CD4-positive, alpha-beta T cell (primary cell): ENCODE measurements at regions not wholly inside any gene's neighbourhood (a gene's known extent, or its start where the extent isn't known, plus 50 kb on each side); places are given as distances from the start of the nearest gene placed in this dataset.

Source experiments
- ATAC-seq: fragments of 200-7000 bp; cut with Tn5 transposase; one replicate; pipeline ENCODE4 v1.10.0; 2022; ENCODE audit warnings: mild to moderate bottlenecking; ENCODE audit not compliant: poor library complexity
- CTCF ChIA-PET: fragments of 350-600 bp; sonication (Branson Sonifier 250); formaldehyde crosslinking; loops from one replicate; lab custom pipeline; 2021; ENCODE audit warnings: antibody characterized with exemption, inconsistent platforms; lab: Charles Lee
- POLR2A ChIA-PET: fragments of 350-600 bp; sonication (Branson Sonifier 250); formaldehyde crosslinking; loops from one replicate; lab custom pipeline; 2021; ENCODE audit warnings: antibody characterized with exemption, inconsistent platforms; lab: Charles Lee
- DNase-seq, 14 experiments: peaks; one replicate each; pipeline ENCODE4 v3.0.0-alpha.2; 2013 to 2020; ENCODE audit warnings: mixed read lengths in 2 of 14
- H3K27ac ChIP-seq, 2 donors: one replicate each; pipeline versions ENCODE4 v1.5.1 to v1.7.0; 2013; ENCODE audit warnings: low read length in 2 of 2, low read depth in 1 of 2, mild to moderate bottlenecking in 1 of 2
- H3K27me3 ChIP-seq, 2 experiments: 1 replicate in 1 of 2; 2 replicates in 1 of 2; pipeline versions ENCODE4 v1.6.1 to v1.7.0; 2013; ENCODE audit warnings: low read length in 2 of 2, control low read depth in 1 of 2, mild to moderate bottlenecking in 1 of 2, moderate library complexity in 1 of 2; ENCODE audit not compliant: insufficient read depth in 2 of 2, control insufficient read depth in 1 of 2
- H3K36me3 ChIP-seq: one replicate; pipeline ENCODE4 v1.6.1; 2013; ENCODE audit warnings: low read length, control low read depth; ENCODE audit not compliant: insufficient read depth
- H3K4me1 ChIP-seq: one replicate; pipeline ENCODE4 v1.6.1; 2013; ENCODE audit warnings: low read length, control low read depth; ENCODE audit not compliant: insufficient read depth
- H3K4me3 ChIP-seq: one replicate; pipeline ENCODE4 v1.5.1; 2013; ENCODE audit warnings: mild to moderate bottlenecking, low read length, moderate library complexity
- H3K9me3 ChIP-seq, 2 experiments: 1 replicate in 1 of 2; 2 replicates in 1 of 2; pipeline versions ENCODE4 v1.6.1 to v1.7.0; 2013; ENCODE audit warnings: low read length in 2 of 2, mild to moderate bottlenecking in 2 of 2, control low read depth in 1 of 2, moderate library complexity in 1 of 2; ENCODE audit not compliant: control insufficient read depth in 1 of 2, insufficient read depth in 1 of 2
- H3K27ac Mint-ChIP-seq: one replicate; pipeline ENCODE4 v1.8.0; 2020; ENCODE audit warnings: mixed read lengths
- H3K27me3 Mint-ChIP-seq: one replicate; pipeline ENCODE4 v1.8.0; 2021; ENCODE audit warnings: mixed read lengths
- H3K36me3 Mint-ChIP-seq: one replicate; pipeline ENCODE4 v1.8.0; 2021; ENCODE audit warnings: low read depth, mixed read lengths
- H3K4me1 Mint-ChIP-seq: one replicate; pipeline ENCODE4 v1.8.0; 2021; ENCODE audit warnings: low read depth, mixed read lengths
- H3K4me3 Mint-ChIP-seq: one replicate; pipeline ENCODE4 v1.8.0; 2020; ENCODE audit warnings: mild to moderate bottlenecking, mixed read lengths
- H3K9me3 Mint-ChIP-seq: one replicate; pipeline ENCODE4 v1.8.0; 2020; ENCODE audit warnings: mixed read lengths
- intact Hi-C, 2 experiments: fragments of 100-400 bp; cut with DNase I in 1 of 2; cut with micrococcal nuclease in 1 of 2; formaldehyde crosslinking; loops; one replicate each; pipeline versions ENCODE4 v1.15.1 to v1.9.0; 2023 to 2025; cut with DNase I, micrococcal nuclease
- TF ChIP-seq, protein P1 (sequence below): fragments of 200-600 bp; IDR thresholded peaks from one replicate; pipeline ENCODE4 v1.8.0; 2022; ENCODE audit warnings: antibody characterized with exemption, mild to moderate bottlenecking

GRCh38 chr22:27690599-27690998, 111.0 kb downstream of the MN1 start:
- no peaks in the 10 kb centered on the region for H3K36me3 Mint-ChIP-seq
- Histone ChIP-seq H3K4me1 (no peaks in the 10 kb centered on the region), H3K4me3 (no peak overlapping the region), H3K36me3 (no peaks in the 10 kb centered on the region), H3K9me3 (peaks cover 0 to 24% of the 10 kb centered on the region in 2 experiments), H3K27ac (no peak overlapping the region), H3K27me3 (peaks cover 0 to 5% of the 10 kb centered on the region in 2 experiments)
- no peak for ATAC-seq
- ChIA-PET CTCF (no interaction called here), POLR2A (no interaction called here)
- H3K27ac Mint-ChIP-seq = no peak overlapping the region
- TF ChIP-seq, protein P1, sequence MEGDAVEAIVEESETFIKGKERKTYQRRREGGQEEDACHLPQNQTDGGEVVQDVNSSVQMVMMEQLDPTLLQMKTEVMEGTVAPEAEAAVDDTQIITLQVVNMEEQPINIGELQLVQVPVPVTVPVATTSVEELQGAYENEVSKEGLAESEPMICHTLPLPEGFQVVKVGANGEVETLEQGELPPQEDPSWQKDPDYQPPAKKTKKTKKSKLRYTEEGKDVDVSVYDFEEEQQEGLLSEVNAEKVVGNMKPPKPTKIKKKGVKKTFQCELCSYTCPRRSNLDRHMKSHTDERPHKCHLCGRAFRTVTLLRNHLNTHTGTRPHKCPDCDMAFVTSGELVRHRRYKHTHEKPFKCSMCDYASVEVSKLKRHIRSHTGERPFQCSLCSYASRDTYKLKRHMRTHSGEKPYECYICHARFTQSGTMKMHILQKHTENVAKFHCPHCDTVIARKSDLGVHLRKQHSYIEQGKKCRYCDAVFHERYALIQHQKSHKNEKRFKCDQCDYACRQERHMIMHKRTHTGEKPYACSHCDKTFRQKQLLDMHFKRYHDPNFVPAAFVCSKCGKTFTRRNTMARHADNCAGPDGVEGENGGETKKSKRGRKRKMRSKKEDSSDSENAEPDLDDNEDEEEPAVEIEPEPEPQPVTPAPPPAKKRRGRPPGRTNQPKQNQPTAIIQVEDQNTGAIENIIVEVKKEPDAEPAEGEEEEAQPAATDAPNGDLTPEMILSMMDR = no peak
- peaks cover 3% of the 10 kb centered on the region for H3K9me3 Mint-ChIP-seq
- H3K4me1 Mint-ChIP-seq = no peaks in the 10 kb centered on the region
- peaks cover 20% of the 10 kb centered on the region for H3K27me3 Mint-ChIP-seq
- no peak for DNase-seq
- no peak overlapping the region for H3K4me3 Mint-ChIP-seq
- intact Hi-C loops = no loop called here

- POLR2A ChIA-PET = no interaction called here
- CTCF ChIA-PET = no interaction called here
These were observed 109.3 kb downstream of the MN1 start for GRCh38 chr22:27692243-27692642.

GRCh38 chr22:27695925-27696324, 105.6 kb downstream of the MN1 start:
- DNase-seq (no peak), ATAC-seq (no peak)
- Histone ChIP-seq H3K27me3 (peaks cover 0 to 5% of the 10 kb centered on the region in 2 experiments), H3K4me3 (no peak overlapping the region), H3K9me3 (peaks cover 0 to 30% of the 10 kb centered on the region in 2 experiments), H3K4me1 (no peaks in the 10 kb centered on the region), H3K27ac (no peak overlapping the region), H3K36me3 (no peaks in the 10 kb centered on the region)
- POLR2A ChIA-PET = no interaction called here
- H3K4me3 Mint-ChIP-seq = no peak overlapping the region
- TF ChIP-seq, protein P1 = no peak
- intact Hi-C loops = no loop called here
- CTCF ChIA-PET = no interaction called here
- no peak overlapping the region for H3K27ac Mint-ChIP-seq
- peaks cover 12% of the 10 kb centered on the region for H3K27me3 Mint-ChIP-seq
- no peaks in the 10 kb centered on the region for H3K36me3 Mint-ChIP-seq
- peaks cover 5% of the 10 kb centered on the region for H3K9me3 Mint-ChIP-seq
- H3K4me1 Mint-ChIP-seq = no peaks in the 10 kb centered on the region

More at GRCh38 chr22:27692243-27692642, 109.3 kb downstream of the MN1 start:
- no peak overlapping the region for H3K4me3 ChIP-seq
- H3K4me1 ChIP-seq = no peaks in the 10 kb centered on the region
- Mint-ChIP-seq H3K9me3 (peaks cover 7% of the 10 kb centered on the region), H3K27ac (no peak overlapping the region), H3K4me1 (no peaks in the 10 kb centered on the region), H3K36me3 (no peaks in the 10 kb centered on the region), H3K4me3 (no peak overlapping the region), H3K27me3 (peaks cover 20% of the 10 kb centered on the region)
- H3K27ac ChIP-seq = no peak overlapping the region
- H3K36me3 ChIP-seq = no peaks in the 10 kb centered on the region
- ATAC-seq (no peak), DNase-seq (no peak)
- H3K27me3 ChIP-seq = peaks cover 0 to 5% of the 10 kb centered on the region in 2 experiments
- intact Hi-C loops = no loop called here
- peaks cover 0 to 23% of the 10 kb centered on the region in 2 experiments for H3K9me3 ChIP-seq
- TF ChIP-seq, protein P1 = no peak
